HUES48 (cell line): ENCODE measurements at regions not wholly inside any gene's neighbourhood (a gene's known extent, or its start where the extent isn't known, plus 50 kb on each side); places are given as distances from the start of the nearest gene placed in this dataset.

Experiments used
- H3K27ac ChIP-seq: one replicate; pipeline ENCODE4 v1.7.0; 2013; ENCODE audit warnings: low read depth, low read length, inconsistent platforms
- H3K27me3 ChIP-seq: 2 replicates; pipeline ENCODE4 v1.6.1; 2013; ENCODE audit warnings: mild to moderate bottlenecking, low read length; ENCODE audit not compliant: control insufficient read depth, insufficient read depth
- H3K36me3 ChIP-seq: 2 replicates; pipeline ENCODE4 v1.6.1; 2013; ENCODE audit warnings: low read length; ENCODE audit not compliant: control insufficient read depth, insufficient read depth
- H3K4me1 ChIP-seq: 2 replicates; pipeline ENCODE4 v1.6.1; 2013; ENCODE audit warnings: mild to moderate bottlenecking, low read length; ENCODE audit not compliant: control insufficient read depth, insufficient read depth
- H3K4me3 ChIP-seq: 2 replicates; pipeline ENCODE4 v1.5.1; 2013; ENCODE audit warnings: mild to moderate bottlenecking, low read depth, low read length
- H3K9ac ChIP-seq: 2 replicates; pipeline ENCODE4 v1.6.1; 2013; ENCODE audit warnings: mild to moderate bottlenecking, low read depth, low read length, moderate library complexity
- H3K9me3 ChIP-seq: 2 replicates; pipeline ENCODE4 v1.6.1; 2013; ENCODE audit warnings: low read length; ENCODE audit not compliant: control insufficient read depth, insufficient read depth

GRCh38 chr18:31213641-31214040, 51.0 kb upstream of the DSC1 start:
- H3K36me3 ChIP-seq: no peaks in the 10 kb centered on the region
- no peak overlapping the region for H3K9ac ChIP-seq
- no peaks in the 10 kb centered on the region for H3K9me3 ChIP-seq
- no peak overlapping the region for H3K27ac ChIP-seq
- no peak overlapping the region for H3K4me3 ChIP-seq
- no peaks in the 10 kb centered on the region for H3K27me3 ChIP-seq
- H3K4me1 ChIP-seq: peaks cover 15% of the 10 kb centered on the region

- H3K27ac ChIP-seq: no peak overlapping the region
- H3K36me3 ChIP-seq: no peaks in the 10 kb centered on the region
- no peak overlapping the region for H3K9ac ChIP-seq
- peaks cover 6% of the 10 kb centered on the region; the same call in 1 of the 2 replicates for H3K4me1 ChIP-seq
- H3K4me3 ChIP-seq: no peak overlapping the region
- H3K9me3 ChIP-seq: no peaks in the 10 kb centered on the region
- H3K27me3 ChIP-seq: no peaks in the 10 kb centered on the region
These were observed 54.6 kb upstream of the DSC1 start for GRCh38 chr18:31217038-31217849.

GRCh38 chr18:31218671-31219383, 56.2 kb upstream of the DSC1 start:
- no peak overlapping the region for H3K9ac ChIP-seq
- peaks cover 6% of the 10 kb centered on the region; the same call in 1 of the 2 replicates for H3K4me1 ChIP-seq
- no peaks in the 10 kb centered on the region for H3K9me3 ChIP-seq
- H3K27ac ChIP-seq: no peak overlapping the region
- no peak overlapping the region for H3K4me3 ChIP-seq
- H3K27me3 ChIP-seq: no peaks in the 10 kb centered on the region
- no peaks in the 10 kb centered on the region for H3K36me3 ChIP-seq

GRCh38 chr18:31219395-31219794, 56.7 kb upstream of the DSC1 start:
- H3K4me1 ChIP-seq: peaks cover 6% of the 10 kb centered on the region; the same call in 1 of the 2 replicates
- H3K36me3 ChIP-seq: no peaks in the 10 kb centered on the region
- no peak overlapping the region for H3K4me3 ChIP-seq
- no peaks in the 10 kb centered on the region for H3K9me3 ChIP-seq
- no peak overlapping the region for H3K9ac ChIP-seq
- H3K27ac ChIP-seq: no peak overlapping the region
- no peaks in the 10 kb centered on the region for H3K27me3 ChIP-seq

- H3K9me3 ChIP-seq: no peaks in the 10 kb centered on the region
- H3K9ac ChIP-seq: no peak overlapping the region
- H3K36me3 ChIP-seq: no peaks in the 10 kb centered on the region
- H3K27me3 ChIP-seq: no peaks in the 10 kb centered on the region
- no peak overlapping the region for H3K4me3 ChIP-seq
- peaks cover 11% of the 10 kb centered on the region for H3K4me1 ChIP-seq
- no peak overlapping the region for H3K27ac ChIP-seq
These were observed 60.7 kb upstream of the DSC1 start for GRCh38 chr18:31223371-31223770.

GRCh38 chr18:31225668-31226067, 63.0 kb upstream of the DSC1 start:
- Histone ChIP-seq H3K9ac (no peak overlapping the region), H3K27me3 (no peaks in the 10 kb centered on the region), H3K9me3 (no peaks in the 10 kb centered on the region), H3K4me1 (peaks cover 11% of the 10 kb centered on the region), H3K4me3 (no peak overlapping the region), H3K27ac (peak overlapping the region; percentile 73), H3K36me3 (no peaks in the 10 kb centered on the region)

- Histone ChIP-seq H3K27me3 (no peaks in the 10 kb centered on the region), H3K36me3 (no peaks in the 10 kb centered on the region), H3K9ac (no peak overlapping the region), H3K4me3 (no peak overlapping the region), H3K9me3 (no peaks in the 10 kb centered on the region), H3K4me1 (peaks cover 11% of the 10 kb centered on the region), H3K27ac (no peak overlapping the region)
These were observed 65.0 kb upstream of the DSC1 start for GRCh38 chr18:31227497-31228229.

- peaks cover 11% of the 10 kb centered on the region for H3K4me1 ChIP-seq
- no peaks in the 10 kb centered on the region for H3K9me3 ChIP-seq
- H3K36me3 ChIP-seq: no peaks in the 10 kb centered on the region
- H3K27ac ChIP-seq: no peak overlapping the region
- no peaks in the 10 kb centered on the region for H3K27me3 ChIP-seq
- H3K9ac ChIP-seq: no peak overlapping the region
- no peak overlapping the region for H3K4me3 ChIP-seq
These were observed 67.2 kb upstream of the DSC1 start for GRCh38 chr18:31229829-31230228.

- Histone ChIP-seq H3K27me3 (no peaks in the 10 kb centered on the region), H3K4me3 (no peak overlapping the region), H3K27ac (no peak overlapping the region), H3K36me3 (no peaks in the 10 kb centered on the region), H3K9me3 (no peaks in the 10 kb centered on the region), H3K9ac (no peak overlapping the region), H3K4me1 (peaks cover 6% of the 10 kb centered on the region)
These were observed 67.8 kb upstream of the DSC1 start for GRCh38 chr18:31230495-31230894.

GRCh38 chr18:31232013-31232412, 69.4 kb upstream of the DSC1 start:
- no peaks in the 10 kb centered on the region for H3K36me3 ChIP-seq
- no peaks in the 10 kb centered on the region for H3K4me1 ChIP-seq
- no peaks in the 10 kb centered on the region for H3K9me3 ChIP-seq
- H3K9ac ChIP-seq: no peak overlapping the region
- no peak overlapping the region for H3K27ac ChIP-seq
- no peaks in the 10 kb centered on the region for H3K27me3 ChIP-seq
- H3K4me3 ChIP-seq: no peak overlapping the region
